Body of pancreas (tissue), 4 donors: ENCODE measurements at regions not wholly inside any gene's neighbourhood (a gene's known extent, or its start where the extent isn't known, plus 50 kb on each side); places are given as distances from the start of the nearest gene placed in this dataset.

ENCODE experiments used
- CTCF ChIP-seq, 7 experiments: fragments of 450-650 bp in 4 of 7; fragments of 200-600 bp in 3 of 7; sonication (generic) in 3 of 7; IDR thresholded peaks; one replicate each; pipeline ENCODE4 v1.5.1; 2016 to 2019; ENCODE audit warnings: antibody characterized with exemption in 7 of 7
- POLR2A ChIP-seq, 3 donors: fragments of 450-650 bp; IDR thresholded peaks; one replicate each; pipeline ENCODE4 v1.6.1; 2016; ENCODE audit warnings: antibody characterized with exemption in 3 of 3, mild to moderate bottlenecking in 2 of 3

- TF ChIP-seq CTCF (IDR thresholded peaks at IDR 0.05) (no peak), POLR2A (IDR thresholded peaks at IDR 0.05) (no peak)
Measured at GRCh38 chr13:26821672-26822071, 61.1 kb upstream of the GPR12 start.
